GM10266 (cell line): ENCODE measurements at regions not wholly inside any gene's neighbourhood (a gene's known extent, or its start where the extent isn't known, plus 50 kb on each side); places are given as distances from the start of the nearest gene placed in this dataset.
"Not testable (repeated sequence)": the region's sequence is repeated elsewhere in the genome, so short reads cannot be mapped to it uniquely, and the experiment has no call there.

Source experiments
- DNase-seq: peaks from one replicate; pipeline ENCODE4 v3.0.0; 2012; ENCODE audit errors: extremely low spot score
- TF ChIP-seq, protein P1 (sequence below): IDR thresholded peaks from 2 replicates; pipeline ENCODE4 v1.5.1; 2012; ENCODE audit warnings: mild to moderate bottlenecking, low read depth; ENCODE audit not compliant: control insufficient read depth, insufficient read depth; ENCODE audit errors: missing control alignments

DNA sequence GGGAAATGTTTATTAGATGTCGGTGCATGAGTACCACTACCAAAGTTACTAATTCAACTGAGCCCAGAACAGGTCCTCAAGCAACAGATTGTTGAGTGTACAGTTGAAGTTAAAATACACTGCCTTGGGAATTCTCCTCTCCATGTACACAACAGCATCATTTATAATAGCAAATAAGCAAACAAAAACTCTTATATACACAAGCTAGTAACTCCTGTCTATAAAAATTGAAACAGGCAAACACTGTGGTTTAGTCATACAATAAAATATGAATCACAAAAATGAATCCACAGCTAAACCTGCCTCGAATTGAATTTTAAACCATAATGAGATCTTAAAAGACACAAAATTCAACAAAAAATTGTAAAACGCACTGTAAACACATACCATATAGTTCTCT lies 681.1 kb downstream of the C12orf50 start:
- no peak for DNase-seq
- TF ChIP-seq, protein P1, sequence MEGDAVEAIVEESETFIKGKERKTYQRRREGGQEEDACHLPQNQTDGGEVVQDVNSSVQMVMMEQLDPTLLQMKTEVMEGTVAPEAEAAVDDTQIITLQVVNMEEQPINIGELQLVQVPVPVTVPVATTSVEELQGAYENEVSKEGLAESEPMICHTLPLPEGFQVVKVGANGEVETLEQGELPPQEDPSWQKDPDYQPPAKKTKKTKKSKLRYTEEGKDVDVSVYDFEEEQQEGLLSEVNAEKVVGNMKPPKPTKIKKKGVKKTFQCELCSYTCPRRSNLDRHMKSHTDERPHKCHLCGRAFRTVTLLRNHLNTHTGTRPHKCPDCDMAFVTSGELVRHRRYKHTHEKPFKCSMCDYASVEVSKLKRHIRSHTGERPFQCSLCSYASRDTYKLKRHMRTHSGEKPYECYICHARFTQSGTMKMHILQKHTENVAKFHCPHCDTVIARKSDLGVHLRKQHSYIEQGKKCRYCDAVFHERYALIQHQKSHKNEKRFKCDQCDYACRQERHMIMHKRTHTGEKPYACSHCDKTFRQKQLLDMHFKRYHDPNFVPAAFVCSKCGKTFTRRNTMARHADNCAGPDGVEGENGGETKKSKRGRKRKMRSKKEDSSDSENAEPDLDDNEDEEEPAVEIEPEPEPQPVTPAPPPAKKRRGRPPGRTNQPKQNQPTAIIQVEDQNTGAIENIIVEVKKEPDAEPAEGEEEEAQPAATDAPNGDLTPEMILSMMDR: no peak

DNA sequence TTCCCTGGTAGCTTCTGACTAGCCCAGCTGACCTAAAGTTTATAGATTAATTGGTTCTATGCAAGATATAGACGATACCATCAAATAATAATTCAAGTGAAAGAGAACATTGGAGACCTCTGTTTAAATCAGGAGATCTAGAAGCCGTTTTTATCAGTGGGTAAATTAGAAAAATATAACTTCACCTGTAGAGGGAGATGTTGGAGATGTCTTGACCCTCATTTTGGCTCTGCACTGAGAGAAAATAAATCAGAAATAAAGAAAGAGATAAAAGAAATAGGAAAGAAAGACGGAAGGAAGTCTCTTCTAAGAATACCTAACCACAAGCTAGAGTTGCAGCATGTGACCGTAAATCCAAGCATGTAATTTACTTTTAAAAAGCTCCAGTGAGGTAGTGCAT lies 684.5 kb downstream of the C12orf50 start:
- DNase-seq: no peak

DNA sequence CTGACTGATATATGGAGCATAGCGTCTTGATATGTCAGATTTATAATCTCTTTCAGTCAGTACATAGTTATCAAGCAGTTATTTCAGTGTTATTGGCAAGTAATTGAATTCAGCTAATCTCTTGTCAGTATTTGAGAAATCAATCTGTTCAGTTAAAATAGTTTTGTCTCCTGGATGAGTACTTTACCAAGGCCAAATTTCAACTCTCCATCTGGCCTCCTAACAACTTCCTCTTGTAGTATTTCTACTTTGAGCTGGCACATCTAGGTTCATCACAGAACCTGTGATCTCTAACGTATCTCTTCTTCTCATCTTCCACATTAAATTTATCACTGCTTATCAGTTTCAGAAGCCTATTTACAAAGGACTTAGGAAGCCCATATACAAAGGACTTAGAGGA lies 690.5 kb downstream of the C12orf50 start:
- TF ChIP-seq, protein P1: no peak
- no peak for DNase-seq

More for the DNA sequence above, 684.5 kb downstream of the C12orf50 start:
- TF ChIP-seq, protein P1: no peak

DNA sequence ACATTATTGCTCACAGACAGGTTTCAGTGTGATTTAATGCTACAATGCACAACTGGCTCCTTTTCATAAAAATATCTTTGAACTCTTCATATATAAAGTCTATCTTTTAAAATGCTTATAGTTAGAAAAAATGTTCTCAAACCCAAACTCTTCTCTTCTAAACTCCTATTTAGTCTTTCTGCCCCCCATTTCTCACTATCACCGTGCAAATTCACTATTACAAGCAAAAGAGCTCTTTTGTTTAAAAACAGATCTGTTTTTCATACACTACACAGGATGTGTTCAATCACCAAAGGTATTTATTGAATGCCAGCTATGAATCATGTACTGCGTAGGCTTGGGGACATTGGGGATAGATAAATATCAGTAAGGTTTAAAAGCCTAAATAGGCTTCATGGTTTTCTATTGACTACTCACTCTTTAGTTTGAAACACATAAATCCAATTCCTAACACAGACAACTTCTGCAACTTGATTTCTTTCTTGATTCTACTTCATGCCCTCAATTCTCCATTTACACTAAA lies 692.3 kb downstream of the C12orf50 start:
- TF ChIP-seq, protein P1: no peak
- no peak for DNase-seq

DNA sequence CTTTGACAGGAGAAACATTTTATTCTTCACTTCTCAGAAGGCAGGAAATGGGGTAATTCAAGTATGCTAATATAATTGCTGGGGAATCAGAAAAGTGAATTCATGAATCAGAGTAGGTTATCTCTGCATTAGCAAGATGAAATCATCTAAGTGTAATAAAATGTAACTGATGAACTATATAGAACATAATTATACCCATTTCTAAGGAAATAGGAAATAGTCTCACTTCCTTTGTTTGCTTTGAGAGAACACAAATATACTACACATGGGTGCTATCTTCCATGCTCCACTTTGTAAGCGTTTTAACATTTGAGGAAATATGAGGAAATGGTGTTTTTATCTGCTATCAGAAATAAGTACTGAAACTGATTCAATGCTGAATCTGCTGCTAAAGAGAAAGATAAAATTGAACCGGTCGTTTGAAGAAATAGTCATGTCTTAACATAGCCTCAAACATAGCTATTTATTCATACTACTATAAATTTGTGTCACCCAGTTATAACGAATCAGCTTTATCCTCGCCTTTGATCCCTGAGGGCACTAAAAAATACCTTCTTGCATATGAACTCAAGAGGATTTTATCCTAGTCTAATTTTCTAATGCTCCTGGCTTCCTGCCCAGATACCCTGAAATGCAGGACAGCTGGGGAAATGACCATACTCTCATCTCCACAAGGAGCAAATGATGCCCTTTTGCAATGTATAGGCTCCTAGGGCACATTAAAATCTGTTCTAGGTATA lies 696.0 kb downstream of the C12orf50 start:
- TF ChIP-seq, protein P1: no peak
- no peak for DNase-seq

DNA sequence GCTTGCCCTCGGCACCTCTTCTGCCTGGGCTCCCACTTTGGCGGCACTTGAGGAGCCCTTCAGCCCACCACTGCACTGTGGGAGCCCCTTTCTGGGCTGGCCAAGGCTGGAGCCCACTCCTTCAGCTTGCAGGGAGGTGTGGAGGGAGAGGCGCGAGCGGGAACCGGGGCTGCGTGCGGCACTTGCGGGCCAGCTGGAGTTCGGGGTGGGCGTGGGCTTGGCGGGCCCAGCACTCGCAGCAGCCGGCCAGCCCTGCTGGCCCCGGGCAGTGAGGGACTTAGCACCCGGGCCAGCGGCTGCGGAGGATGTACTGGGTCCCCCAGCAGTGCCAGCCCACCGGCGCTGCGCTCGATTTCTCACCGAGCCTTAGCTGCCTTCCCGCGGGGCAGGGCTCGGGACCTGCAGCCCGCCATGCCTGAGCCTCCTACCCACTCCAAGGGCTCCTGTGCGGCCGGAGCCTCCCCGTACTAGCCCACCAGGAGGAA lies 699.1 kb downstream of the C12orf50 start:
- DNase-seq: not testable (repeated sequence)

DNA sequence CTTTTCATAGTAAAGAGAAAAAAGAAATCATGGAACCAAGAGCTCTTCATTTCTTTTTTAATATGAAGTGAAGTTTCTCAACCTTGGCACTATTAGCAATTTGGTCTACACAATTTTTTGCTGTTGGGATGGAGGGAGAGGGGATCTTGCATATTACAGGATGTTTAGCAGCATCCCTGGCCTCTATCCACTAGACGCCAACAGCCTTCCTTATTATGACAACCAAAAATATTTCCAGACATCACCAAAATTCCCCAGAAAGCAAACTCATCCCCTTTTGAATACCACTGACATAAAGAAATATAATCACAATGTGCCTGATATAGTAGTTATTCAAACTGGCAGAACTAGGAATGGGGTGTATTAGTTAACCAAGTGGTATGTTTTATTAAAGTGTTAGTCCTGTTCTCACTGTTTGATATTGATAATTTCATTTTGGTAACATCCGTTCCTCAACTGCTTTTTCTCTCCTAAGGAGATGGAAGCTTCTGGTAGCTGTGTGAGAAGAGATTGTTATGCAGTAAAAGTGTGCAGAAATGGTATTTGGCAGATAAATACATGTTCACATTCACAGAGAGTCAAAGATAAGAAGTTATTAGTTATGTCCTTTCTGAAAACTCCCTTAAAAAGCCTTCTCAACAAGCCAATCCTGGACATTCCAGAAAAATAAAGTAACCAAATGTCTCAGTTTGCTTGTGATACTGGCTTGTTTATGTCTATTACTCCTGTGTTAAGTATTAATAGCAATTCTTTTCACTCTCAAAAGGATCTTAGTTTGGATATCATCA lies 699.9 kb downstream of the C12orf50 start:
- DNase-seq: no peak
- TF ChIP-seq, protein P1: no peak
